Activated naive CD8-positive, alpha-beta T cell (primary cell): ENCODE measurements at regions not wholly inside any gene's neighbourhood (a gene's known extent, or its start where the extent isn't known, plus 50 kb on each side); places are given as distances from the start of the nearest gene placed in this dataset.

ENCODE experiments used
- H3K27ac Mint-ChIP-seq: one replicate; pipeline ENCODE4 v1.8.0; 2021; ENCODE audit warnings: mixed read lengths
- H3K27me3 Mint-ChIP-seq: one replicate; pipeline ENCODE4 v1.8.0; 2021; ENCODE audit warnings: mixed read lengths
- H3K36me3 Mint-ChIP-seq: one replicate; pipeline ENCODE4 v1.8.0; 2021; ENCODE audit warnings: mixed read lengths
- H3K4me1 Mint-ChIP-seq: one replicate; pipeline ENCODE4 v1.8.0; 2021; ENCODE audit warnings: low read depth, mixed read lengths
- H3K4me3 Mint-ChIP-seq: one replicate; pipeline ENCODE4 v1.8.0; 2021; ENCODE audit warnings: mild to moderate bottlenecking, mixed read lengths
- H3K9me3 Mint-ChIP-seq: one replicate; pipeline ENCODE4 v1.8.0; 2021; ENCODE audit warnings: low read depth, mixed read lengths

DNA sequence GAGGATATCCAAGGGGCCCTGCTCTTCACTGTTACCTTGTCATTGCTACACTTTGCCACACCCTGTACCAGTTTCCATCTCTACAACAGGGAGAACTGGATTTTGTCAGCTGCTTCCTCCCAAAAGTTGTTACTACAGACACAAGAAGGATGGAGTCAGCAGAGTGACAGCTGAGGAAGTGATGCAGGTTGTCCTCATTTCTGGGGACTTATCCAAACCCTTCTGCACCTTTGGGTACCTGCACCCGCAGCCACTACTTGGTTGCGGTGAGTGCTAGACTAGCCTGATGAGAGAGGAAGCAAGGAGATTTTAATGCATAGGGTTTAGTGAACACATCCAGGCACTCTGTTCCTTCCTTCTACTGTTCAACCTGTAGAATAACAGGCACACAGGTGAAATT lies 281.0 kb downstream of the RPS24 start:
- H3K36me3 Mint-ChIP-seq, result no peaks in the 10 kb centered on the region
- H3K9me3 Mint-ChIP-seq, result no peaks in the 10 kb centered on the region
- no peak overlapping the region for H3K4me3 Mint-ChIP-seq
- no peak overlapping the region for H3K27ac Mint-ChIP-seq
- H3K4me1 Mint-ChIP-seq, result no peaks in the 10 kb centered on the region
- H3K27me3 Mint-ChIP-seq, result no peaks in the 10 kb centered on the region

DNA sequence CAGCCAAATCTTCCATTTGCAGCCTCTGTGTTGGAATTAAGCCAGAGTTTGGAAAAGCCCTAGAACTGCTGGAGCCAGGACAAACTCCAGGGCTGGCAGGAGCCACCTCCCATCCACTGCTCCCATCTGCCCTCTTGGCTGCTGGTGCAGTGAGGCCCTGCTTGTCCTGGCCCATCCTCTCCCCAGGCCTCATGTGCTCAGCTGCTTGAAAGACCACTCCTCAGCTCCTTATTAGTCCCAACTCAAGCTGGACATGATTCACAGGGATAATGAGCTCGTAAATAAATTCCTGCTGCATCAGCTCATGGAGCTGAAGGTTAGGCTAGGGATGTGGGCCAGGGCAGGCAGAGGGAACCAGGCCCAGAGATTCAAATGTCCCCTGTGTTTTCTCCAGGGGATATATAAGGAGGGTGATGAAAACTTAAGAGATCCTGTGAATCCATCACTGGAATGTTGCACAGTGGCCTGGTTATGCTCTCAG lies 282.8 kb downstream of the RPS24 start:
- H3K4me3 Mint-ChIP-seq, result no peak overlapping the region
- H3K4me1 Mint-ChIP-seq, result peaks cover 15% of the 10 kb centered on the region
- no peak overlapping the region for H3K27ac Mint-ChIP-seq
- H3K36me3 Mint-ChIP-seq, result no peaks in the 10 kb centered on the region
- H3K27me3 Mint-ChIP-seq, result no peaks in the 10 kb centered on the region
- no peaks in the 10 kb centered on the region for H3K9me3 Mint-ChIP-seq

DNA sequence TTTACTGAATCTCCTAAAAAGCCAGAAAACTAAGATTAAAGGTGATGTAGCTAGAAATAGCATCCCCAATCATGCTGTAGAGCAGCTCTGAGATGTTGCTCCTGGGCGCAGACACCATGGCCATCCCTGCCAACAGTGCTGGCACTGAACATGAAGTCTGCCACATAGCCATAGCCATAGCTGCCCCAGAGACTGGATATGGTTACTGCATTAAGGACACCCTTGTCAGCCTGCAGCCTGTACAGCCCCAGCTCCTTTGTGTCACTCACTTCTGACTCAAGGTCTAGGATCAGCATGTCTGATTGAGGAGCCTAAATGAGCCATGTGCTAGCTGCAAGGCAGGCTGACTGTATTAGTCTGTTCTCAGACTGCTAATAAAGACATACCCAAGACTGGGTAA lies 284.6 kb downstream of the RPS24 start:
- Mint-ChIP-seq H3K27ac (no peak overlapping the region), H3K9me3 (no peaks in the 10 kb centered on the region), H3K4me1 (peaks cover 17% of the 10 kb centered on the region), H3K27me3 (no peaks in the 10 kb centered on the region), H3K4me3 (no peak overlapping the region), H3K36me3 (no peaks in the 10 kb centered on the region)

DNA sequence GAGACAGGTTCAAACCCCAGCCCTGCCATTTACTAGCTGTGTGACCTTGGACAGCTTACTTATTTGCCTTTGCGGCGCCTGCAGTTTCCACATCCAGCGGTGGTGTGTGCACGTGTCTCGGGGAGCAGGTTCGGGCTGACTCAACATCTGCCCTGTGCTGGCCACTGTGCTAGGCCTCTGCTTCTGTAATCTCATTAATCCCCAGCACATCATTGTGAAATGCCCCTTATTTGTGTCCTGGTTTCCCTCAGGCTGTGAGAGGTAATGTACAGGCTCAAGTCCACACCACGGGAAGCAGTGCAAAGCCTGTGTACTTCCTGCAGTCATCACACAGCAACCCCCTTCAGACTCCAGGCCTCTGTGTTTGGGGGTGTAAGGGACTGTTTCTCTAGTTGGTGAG lies 285.7 kb downstream of the RPS24 start:
- H3K4me3 Mint-ChIP-seq, result no peak overlapping the region
- H3K27me3 Mint-ChIP-seq, result no peaks in the 10 kb centered on the region

DNA sequence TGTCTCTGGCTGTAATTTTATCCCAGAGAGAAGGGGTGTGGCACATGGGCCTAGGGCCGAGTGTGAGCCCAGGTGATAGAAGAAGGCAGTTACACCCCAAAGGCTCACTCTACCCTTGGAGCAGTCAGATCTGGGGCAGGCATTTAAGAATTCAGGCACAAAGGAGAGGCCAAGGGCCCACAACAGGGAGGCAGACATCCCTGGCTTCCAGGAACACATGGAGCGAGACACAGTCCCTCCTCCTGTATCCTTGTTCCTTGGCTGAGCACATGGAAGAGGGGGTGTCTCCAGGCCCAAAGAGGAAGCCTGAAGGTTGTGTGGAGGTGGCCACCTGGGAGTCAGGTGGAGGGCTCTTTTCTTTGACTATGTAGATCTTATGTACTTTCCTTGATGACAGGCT lies 286.2 kb downstream of the RPS24 start:
- Mint-ChIP-seq H3K36me3 (no peaks in the 10 kb centered on the region), H3K4me3 (no peak overlapping the region), H3K27ac (no peak overlapping the region), H3K27me3 (no peaks in the 10 kb centered on the region), H3K4me1 (peaks cover 18% of the 10 kb centered on the region), H3K9me3 (peaks cover 5% of the 10 kb centered on the region)

More for the DNA sequence above, 285.7 kb downstream of the RPS24 start:
- Mint-ChIP-seq H3K9me3 (peaks cover under 1% of the 10 kb centered on the region), H3K36me3 (no peaks in the 10 kb centered on the region), H3K4me1 (peaks cover 18% of the 10 kb centered on the region), H3K27ac (no peak overlapping the region)

DNA sequence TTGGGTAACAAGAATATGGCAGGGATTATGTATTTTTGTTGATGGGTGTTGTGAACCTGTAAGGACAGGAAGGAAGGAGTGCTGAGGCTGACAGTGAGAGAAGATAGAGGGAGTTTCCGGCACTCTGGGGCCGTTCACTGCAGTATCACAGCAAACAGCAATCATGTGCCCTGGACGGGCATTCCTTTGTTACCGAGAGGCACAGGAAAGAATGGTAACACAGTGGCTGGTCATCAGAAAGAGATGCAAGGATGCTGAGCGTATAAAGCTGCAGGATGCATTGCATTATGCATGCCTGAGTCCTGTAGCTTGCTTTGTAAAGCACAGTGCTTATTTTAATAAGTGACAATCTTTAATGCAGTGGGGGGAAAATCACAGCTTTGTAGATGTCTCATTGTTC lies 286.8 kb downstream of the RPS24 start:
- Mint-ChIP-seq H3K27me3 (no peaks in the 10 kb centered on the region), H3K27ac (peak overlapping the region; percentile 76)

DNA sequence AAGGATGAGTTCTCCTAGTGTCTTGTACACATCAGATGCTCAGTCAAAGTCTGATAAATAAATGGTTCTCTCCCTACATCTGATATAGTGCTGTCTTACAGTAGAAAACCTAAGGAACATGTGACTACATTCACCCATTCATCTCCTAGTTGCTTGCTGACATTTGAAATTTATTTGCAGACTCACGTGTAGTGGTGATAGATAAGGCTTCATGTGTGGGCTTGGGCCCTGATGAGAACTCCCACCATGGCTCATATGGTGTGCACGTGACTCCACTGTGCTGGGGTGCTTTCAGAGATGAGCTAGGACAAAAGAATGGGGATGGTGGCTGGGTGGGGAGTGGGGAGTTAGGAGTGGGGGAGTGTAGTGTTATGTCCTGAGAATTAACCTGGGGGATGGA lies 287.3 kb downstream of the RPS24 start:
- Mint-ChIP-seq H3K27ac (peak overlapping the region; percentile 76), H3K36me3 (no peaks in the 10 kb centered on the region), H3K9me3 (peaks cover 16% of the 10 kb centered on the region), H3K4me1 (peaks cover 18% of the 10 kb centered on the region), H3K4me3 (no peak overlapping the region), H3K27me3 (no peaks in the 10 kb centered on the region)

More for the DNA sequence above, 286.8 kb downstream of the RPS24 start:
- no peak overlapping the region for H3K4me3 Mint-ChIP-seq
- H3K4me1 Mint-ChIP-seq, result peaks cover 18% of the 10 kb centered on the region
- H3K9me3 Mint-ChIP-seq, result peaks cover 11% of the 10 kb centered on the region
- H3K36me3 Mint-ChIP-seq, result no peaks in the 10 kb centered on the region

DNA sequence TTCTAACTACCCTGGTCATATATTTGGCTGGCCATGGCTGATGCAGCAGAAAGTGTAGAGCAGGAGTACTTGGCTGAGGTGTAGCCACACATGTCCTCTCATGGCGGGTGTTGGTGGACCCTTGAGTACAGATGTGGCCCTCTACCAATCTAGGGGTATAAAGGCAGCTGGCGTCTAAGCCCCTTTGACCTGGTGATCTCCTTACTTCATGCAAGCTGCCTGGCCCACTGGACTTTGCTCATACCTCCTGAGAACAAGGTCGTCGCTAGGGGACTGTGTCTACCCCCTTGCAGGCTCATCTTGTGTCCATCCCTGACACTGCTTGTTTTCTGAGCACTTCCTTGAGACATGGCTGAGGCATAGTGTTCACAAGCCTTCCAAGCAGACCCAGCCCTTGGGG lies 287.8 kb downstream of the RPS24 start:
- Mint-ChIP-seq H3K4me3 (no peak overlapping the region), H3K27ac (peak overlapping the region; percentile 76), H3K27me3 (no peaks in the 10 kb centered on the region), H3K9me3 (peaks cover 21% of the 10 kb centered on the region), H3K4me1 (peaks cover 18% of the 10 kb centered on the region), H3K36me3 (peaks cover 2% of the 10 kb centered on the region)

DNA sequence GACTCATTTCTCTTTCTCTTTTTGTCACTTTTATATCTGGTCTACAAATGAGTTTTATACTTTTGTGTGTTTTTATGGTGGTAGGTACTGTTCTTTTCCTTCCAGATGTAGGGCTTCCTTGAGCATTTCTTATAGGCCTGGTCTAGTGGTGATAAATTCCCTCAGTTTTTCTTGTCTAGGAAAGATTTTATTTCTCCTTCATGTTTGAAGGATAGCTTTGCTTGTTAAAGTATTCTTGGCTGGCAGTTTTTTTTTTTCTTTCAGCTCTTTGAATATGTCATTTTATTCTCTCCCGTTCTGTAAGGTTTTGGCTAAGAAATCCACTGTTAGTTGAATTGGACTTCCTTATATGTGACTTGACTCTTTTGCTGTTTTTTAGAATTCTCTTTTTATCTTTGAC lies 292.7 kb downstream of the RPS24 start:
- H3K4me1 Mint-ChIP-seq, result peaks cover 3% of the 10 kb centered on the region
- peaks cover 27% of the 10 kb centered on the region for H3K9me3 Mint-ChIP-seq
- peaks cover 4% of the 10 kb centered on the region for H3K36me3 Mint-ChIP-seq
- H3K27ac Mint-ChIP-seq, result no peak overlapping the region
- peaks cover 3% of the 10 kb centered on the region for H3K27me3 Mint-ChIP-seq
- no peak overlapping the region for H3K4me3 Mint-ChIP-seq

DNA sequence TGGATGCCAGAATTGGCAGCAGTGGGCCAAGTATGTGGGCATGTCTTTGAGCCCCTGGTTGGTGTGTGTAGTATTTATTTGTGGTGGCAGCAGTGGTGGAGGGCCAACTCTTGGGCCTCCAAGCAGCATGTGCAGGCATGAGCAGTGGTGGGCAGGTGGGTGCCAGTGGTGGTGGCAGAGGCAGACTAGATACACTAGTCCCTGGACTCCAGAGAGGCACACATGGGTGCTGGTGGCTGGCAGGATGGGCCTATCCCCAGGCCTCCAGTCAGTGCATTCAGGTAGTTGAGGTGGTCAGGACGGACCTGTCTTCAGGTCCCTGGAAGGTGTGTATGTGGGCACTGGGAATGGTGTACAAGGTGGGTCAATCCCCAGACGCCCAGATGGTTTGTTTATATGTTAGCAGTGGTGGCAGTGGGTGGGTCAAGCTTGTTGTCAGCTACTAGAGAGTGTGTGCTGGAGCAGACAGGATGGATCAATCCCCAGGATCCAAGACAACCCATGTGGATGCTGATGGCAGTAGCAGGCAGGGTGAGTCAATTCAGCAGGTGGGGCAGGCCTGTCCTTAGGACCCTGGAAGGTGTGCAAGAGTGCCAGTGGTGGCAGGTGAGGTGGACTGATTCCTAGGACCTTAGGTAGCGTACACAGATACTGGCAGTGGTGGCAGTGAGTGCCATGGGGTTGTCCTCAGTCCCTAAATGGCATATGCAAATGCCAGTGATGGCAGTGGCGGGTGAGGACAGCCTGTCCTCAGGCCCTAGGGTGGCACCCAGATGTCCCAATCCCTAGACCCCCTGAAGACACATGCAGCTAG lies 294.3 kb downstream of the RPS24 start:
- peaks cover 27% of the 10 kb centered on the region for H3K9me3 Mint-ChIP-seq
- peaks cover 3% of the 10 kb centered on the region for H3K4me1 Mint-ChIP-seq
- no peak overlapping the region for H3K27ac Mint-ChIP-seq
- no peak overlapping the region for H3K4me3 Mint-ChIP-seq
- H3K36me3 Mint-ChIP-seq, result peaks cover 4% of the 10 kb centered on the region
- H3K27me3 Mint-ChIP-seq, result peaks cover 3% of the 10 kb centered on the region

DNA sequence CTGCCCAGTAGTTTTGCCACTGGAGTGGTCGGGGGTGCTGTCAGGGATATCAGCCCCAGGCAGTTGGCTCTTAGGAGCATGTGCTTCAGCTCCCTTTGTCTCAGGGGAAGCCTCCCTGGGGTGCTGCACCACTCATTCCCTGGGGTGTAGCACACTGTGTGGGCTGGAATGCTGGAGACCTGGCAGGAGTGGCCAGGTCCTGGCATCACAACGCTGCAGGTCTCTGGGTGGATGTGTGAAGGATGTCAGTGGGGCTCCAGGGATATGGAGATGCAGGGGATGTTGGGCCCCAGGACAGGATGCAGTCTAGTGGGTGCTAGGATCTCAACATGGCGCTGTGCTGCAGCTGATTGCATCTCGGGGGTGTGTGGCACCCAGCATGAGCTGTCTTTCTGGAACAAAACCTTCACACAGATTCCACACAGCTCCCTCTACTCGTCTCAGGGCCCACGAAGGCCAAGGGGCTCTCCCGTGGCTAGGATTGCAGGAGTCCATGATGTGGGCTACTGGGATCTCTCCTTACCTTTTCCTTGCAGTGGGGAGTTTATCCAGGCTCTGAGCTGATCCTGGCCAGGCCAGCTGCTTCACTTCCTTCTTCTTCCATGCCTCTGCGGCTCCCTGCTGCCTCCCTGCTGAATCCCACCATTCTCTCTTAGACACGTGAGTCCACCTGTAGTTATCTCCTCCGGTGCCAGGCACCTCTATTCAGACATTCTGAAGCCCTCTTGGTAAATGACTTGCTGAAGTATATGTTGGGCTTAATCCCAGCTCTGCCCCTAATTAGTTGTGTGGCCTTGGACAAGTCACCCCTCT lies 295.1 kb downstream of the RPS24 start:
- Mint-ChIP-seq H3K27me3 (peaks cover 3% of the 10 kb centered on the region), H3K4me3 (no peak overlapping the region), H3K4me1 (no peaks in the 10 kb centered on the region), H3K36me3 (peaks cover 4% of the 10 kb centered on the region), H3K27ac (no peak overlapping the region), H3K9me3 (peaks cover 27% of the 10 kb centered on the region)

DNA sequence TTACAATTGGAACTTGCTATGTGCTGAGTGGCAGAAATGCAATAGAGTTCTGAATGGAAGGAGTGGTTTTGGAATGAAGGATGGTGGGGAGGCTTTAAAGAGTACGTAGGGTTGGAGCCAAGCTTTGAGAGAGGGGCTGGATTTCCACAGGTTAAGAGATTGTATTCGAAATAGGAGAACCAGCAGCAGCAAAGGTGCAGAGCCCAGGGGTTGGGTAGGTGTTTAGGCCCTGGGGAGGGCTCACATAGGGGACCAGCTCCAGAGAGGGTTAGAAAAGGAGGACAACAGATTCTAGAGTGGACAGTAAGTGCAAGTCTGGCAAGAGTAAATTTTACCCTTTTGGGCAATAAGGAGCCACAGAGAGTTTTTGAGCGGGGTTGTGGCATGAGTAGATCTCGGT lies 297.2 kb downstream of the RPS24 start:
- Mint-ChIP-seq H3K36me3 (peaks cover 4% of the 10 kb centered on the region), H3K4me1 (no peaks in the 10 kb centered on the region), H3K9me3 (peaks cover 12% of the 10 kb centered on the region), H3K27ac (no peak overlapping the region), H3K27me3 (peaks cover 3% of the 10 kb centered on the region), H3K4me3 (no peak overlapping the region)

DNA sequence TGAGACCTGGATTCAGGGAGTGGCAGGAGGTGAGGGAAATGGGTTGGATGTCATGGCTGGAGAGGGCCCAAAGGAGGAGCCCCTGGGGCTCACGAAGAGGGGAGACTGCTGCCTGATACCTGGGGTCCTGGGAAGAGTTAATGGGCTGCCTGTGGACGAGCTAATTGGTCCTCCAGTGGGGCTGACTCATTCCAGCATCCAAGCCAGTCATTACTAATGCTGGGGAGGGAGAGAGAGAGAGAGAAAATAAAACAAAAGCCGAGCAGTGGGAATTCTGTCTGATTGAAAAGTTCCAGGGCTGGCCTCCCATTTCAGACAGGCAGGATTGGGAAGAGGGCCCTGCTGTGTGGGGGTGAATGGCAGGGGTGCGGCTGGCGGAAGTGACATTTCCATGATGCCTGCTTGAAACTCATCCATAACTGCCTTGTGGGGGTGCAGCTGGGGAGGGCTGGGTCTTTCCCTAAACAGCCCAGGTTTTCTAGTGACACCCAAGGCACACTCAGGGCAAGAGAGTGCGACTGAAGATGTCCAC lies 297.8 kb downstream of the RPS24 start:
- Mint-ChIP-seq H3K9me3 (peaks cover 6% of the 10 kb centered on the region), H3K4me1 (no peaks in the 10 kb centered on the region), H3K27ac (no peak overlapping the region), H3K27me3 (peaks cover 3% of the 10 kb centered on the region), H3K36me3 (peaks cover 2% of the 10 kb centered on the region), H3K4me3 (no peak overlapping the region)

DNA sequence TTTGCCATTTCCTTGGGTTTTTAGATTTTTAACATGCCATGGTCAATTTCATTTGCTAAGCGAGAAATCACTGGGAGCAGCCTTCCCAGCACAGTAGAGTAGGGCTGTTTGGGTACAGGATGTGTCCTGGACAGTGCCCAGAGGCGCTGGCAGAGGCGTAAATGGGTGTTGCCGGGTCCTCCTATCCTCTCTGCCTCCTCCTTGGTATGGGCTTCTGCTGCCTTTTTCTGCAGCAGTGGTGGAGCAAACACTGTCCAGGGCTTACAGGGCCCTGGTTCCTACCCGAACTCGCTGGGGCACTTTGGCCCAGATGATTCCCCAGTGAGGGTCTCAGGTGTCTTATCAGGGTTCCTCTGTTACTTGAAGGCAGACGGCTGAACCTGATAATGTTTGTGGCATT lies 298.3 kb downstream of the RPS24 start:
- Mint-ChIP-seq H3K9me3 (peaks cover 3% of the 10 kb centered on the region), H3K36me3 (no peaks in the 10 kb centered on the region), H3K4me1 (no peaks in the 10 kb centered on the region), H3K4me3 (no peak overlapping the region), H3K27me3 (peaks cover 3% of the 10 kb centered on the region), H3K27ac (no peak overlapping the region)

DNA sequence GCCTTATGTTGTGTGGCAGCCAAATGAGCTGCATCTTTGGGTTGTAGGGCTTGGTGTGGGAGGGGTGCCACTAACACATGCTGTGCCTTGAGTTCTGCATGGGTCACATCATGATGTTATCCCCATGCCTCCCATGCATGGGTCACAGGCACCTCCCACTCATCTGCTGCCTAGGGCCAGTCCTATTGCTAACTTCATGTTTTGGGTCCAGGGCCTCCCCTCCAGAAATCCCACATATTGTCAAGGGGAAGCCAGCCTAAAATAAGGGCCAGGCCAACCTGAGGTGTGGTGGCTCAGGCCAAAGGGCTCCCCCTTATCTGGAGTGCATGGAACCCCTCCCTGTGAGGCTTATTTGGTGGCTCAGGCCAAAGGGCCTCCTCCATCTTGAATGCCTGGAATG lies 299.0 kb downstream of the RPS24 start:
- Mint-ChIP-seq H3K4me1 (no peaks in the 10 kb centered on the region), H3K27me3 (peaks cover 3% of the 10 kb centered on the region), H3K27ac (no peak overlapping the region), H3K4me3 (no peak overlapping the region), H3K36me3 (no peaks in the 10 kb centered on the region), H3K9me3 (peaks cover 3% of the 10 kb centered on the region)
